CD4-positive, alpha-beta T cell treated with Interleukin-21 for 1 hour (primary cell): ENCODE measurements at regions not wholly inside any gene's neighbourhood (a gene's known extent, or its start where the extent isn't known, plus 50 kb on each side); places are given as distances from the start of the nearest gene placed in this dataset.
"Not testable (repeated sequence)": the region's sequence is repeated elsewhere in the genome, so short reads cannot be mapped to it uniquely, and the experiment has no call there.

Experiments
- DNase-seq: peaks from one replicate; pipeline ENCODE4 v3.0.0-alpha.2; 2020

DNA sequence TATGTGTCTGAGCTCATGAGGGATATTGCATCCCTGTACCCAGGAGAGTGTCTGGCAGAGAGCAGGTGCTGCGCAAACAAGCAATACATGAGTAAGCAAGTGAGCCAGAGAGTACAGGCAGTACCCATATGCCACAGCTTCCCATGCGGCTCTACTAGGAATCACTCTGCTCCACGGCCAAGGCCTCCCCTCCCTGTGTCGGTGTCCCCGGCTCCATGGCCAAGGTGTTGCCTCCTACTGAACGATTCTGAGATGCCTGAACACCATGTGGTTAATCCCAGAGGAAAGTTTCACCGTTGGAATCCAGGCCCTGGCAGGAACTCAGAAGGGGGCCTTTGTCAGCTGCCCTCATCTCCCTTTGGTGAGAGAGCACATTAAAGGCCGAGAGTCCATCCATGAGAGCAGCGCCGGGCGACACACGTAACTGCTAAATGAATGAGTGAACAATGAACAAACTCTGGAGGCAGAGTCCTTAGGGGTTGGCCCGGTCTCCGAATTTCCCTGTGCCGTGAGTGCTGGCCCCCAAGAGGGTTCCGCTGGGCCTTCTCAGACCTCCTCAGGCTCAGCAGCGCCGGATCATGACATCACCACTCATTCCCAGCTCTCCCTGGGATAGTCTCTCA lies 136.0 kb upstream of the FAM20C start:
- DNase-seq: no peak

GRCh38 chr7:57071-57470 lies 135.3 kb upstream of the FAM20C start:
- DNase-seq: no peak

- DNase-seq: no peak
Observed at GRCh38 chr7:57482-58255, 134.7 kb upstream of the FAM20C start.

GRCh38 chr7:58316-58715 lies 134.1 kb upstream of the FAM20C start:
- DNase-seq: no peak

DNA sequence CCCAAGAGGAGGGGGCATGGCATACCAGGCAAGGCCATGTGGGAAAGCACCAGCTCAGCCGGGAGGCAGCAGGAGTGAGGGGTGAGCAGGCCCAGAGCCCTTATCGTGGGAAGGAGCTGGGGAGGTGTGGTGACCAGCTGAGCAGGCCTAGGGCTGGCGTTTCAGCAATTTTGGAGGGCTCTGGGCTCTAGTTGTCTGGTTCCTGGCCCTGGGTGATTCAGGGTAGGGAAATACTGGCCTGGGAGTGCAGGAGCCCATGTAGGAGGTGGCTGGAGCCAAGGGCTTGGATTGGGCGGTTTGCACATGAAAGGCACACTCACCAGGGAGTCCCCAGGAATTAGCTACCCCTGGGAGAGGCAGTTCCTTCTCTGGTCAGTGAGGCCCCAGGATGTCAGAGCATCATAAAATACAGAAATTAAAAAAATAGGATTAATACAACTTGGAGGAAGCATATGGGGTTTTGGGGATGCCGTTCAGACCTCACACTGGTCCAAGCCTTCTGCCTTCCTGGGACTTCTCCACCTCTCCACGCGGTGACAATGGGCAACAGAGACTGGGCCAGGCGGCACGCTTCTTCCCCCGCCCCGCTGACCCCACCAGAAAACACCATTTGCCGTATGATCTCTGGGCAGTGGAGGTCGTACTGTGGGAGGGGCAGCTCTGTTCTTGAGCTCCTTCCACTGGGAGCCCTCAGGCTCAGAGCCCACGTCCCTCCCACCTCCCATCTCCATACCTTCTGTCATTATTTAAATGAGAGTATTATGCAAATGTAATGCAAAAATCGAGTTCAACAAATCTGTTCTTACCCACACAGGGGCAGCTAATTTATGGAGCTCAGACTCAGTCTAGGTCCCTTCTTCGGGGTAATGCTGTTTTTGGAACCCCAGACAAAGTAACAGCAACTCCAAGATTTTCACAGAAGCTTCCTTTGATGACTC lies 133.0 kb upstream of the FAM20C start:
- no peak for DNase-seq

DNA sequence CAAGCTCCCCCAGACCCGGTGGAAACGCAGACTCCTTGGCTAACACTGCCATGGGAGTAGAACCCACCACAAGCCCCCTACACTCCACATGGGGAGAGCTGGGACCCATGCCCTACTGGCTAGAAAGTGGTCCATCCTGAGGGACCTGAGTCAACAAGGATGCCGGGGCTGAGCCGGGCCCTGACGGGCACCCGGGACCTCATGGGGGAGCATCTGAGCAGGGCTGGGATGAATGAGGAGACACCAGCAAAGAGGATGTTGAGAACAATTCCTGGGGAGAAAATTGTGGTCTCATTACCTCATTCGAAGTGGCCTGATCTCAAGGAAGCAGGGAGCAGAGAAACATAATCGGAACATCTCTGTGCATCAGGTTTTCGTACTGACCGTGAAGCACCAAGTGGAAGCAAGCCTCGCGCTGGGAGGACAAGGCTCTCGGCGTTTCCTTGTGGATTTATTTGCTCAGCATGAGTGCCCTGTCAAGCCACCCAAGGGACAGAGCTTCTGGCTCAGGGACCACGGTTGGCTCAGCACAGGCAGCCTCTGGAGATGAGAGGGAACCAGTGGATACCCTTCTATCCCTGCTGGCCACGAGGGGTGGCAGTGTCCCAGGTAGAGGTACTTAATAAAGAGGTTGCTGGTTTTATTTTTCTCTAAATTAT lies 132.2 kb upstream of the FAM20C start:
- no peak for DNase-seq

GRCh38 chr7:60706-61105 lies 131.7 kb upstream of the FAM20C start:
- DNase-seq: no peak

DNA sequence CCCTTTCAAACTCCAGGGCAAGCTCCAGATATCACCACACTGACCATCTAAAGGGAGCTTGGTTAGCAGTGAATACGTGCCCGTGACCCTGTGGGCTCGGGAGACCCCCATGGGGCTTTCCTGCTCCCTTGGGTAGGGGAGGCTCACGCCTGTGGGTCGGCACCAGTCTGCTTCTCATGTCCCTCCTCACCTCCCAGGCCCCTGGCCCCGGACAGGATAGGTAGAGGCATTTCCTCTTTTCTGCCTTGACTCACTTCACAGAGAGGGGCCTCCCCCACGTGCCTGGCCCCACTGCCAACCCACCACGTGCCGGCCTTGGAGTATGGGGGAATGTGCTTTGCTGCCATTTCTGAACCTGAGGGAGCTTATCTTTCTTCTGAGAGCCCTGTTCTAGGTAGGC lies 131.3 kb upstream of the FAM20C start:
- DNase-seq: no peak

DNA sequence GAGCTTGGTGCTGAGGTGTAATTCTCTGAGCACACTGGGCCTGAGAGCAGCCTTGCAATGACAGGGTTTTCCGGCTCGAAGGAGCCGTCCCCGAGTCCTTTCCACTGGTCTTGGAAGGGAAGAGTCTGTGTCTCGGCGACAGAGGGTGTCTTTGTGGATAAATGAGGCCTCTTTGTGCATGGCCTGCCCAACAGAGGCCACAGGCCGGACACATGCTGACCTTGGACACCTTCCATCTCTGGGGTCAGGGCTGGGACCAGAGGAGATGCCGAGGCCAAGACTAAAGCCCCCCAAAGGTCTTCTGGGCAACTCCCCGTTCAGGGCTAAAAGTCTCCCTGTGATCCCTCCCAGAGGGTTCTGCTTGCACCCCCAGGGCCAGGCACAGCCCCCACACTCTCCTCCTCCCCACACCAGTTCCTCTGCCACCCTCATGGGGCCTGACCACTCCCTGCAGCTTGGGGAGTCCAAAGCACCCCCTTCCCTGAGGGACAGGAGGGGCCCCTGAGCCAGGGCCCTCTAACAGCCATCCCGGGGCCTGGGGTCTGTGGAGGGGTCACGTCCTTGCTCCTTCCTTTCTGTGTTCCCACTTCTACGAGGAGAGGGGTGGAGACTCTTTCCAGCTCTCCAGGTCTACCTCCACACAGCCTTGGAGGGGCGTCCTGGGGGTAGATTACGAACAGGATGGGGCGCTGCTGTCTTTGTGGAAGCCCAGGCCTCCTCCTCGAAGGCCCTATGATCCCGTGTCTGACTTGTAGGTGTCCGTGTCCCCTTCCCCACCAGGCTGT lies 130.6 kb upstream of the FAM20C start:
- no peak for DNase-seq

- no peak for DNase-seq
Observed at GRCh38 chr7:62361-63116, 129.8 kb upstream of the FAM20C start.

- DNase-seq: no peak
Observed at GRCh38 chr7:63117-63480, 129.3 kb upstream of the FAM20C start.

- no peak for DNase-seq
Observed at GRCh38 chr7:63521-64021, 128.8 kb upstream of the FAM20C start.

DNA sequence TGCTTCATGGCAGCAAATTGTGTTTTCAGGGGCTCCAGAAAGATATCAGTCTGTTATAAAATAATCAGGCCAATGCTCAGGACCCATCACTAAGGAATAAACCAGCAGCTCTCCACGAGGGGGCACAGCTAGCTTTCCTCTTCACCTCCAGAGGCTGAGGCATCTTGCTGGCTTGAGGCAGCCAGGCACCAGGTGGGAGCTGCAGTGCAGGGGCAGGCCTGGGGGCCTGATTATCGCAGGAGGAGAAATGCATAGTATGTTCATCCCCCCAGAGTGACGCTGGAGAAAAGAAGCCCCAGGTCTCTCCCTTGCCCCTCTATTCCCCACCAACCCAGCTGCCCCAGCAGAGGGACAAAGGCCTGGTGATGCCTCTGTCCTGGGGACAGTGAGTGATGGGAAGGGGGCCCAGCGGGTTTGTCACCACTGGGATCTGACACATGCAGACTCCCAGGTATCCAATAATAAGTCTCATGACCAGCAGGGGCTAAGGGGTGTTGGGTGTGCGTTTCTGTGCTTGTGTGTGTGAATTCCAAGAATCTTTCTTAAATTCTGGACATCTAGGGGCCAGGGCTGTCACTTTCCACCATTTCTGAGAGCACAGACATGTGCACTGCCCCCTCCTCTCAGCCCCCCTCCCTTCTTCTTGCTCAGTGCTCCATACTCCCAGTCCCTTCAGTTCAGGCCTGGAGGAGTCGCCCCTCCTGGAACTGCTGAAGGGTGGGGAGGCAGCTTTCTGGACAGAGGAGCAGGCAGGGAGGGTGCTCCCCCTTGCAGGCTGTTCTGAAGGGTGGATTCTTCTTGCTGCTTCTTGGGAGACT lies 128.1 kb upstream of the FAM20C start:
- peak; percentile 1 for DNase-seq

GRCh38 chr7:64916-65341 lies 127.4 kb upstream of the FAM20C start:
- no peak for DNase-seq

- no peak for DNase-seq
Observed at GRCh38 chr7:65554-65953, 126.8 kb upstream of the FAM20C start.

GRCh38 chr7:66296-66695 lies 126.1 kb upstream of the FAM20C start:
- DNase-seq: no peak

- no peak for DNase-seq
Observed at GRCh38 chr7:66741-67140, 125.6 kb upstream of the FAM20C start.

DNA sequence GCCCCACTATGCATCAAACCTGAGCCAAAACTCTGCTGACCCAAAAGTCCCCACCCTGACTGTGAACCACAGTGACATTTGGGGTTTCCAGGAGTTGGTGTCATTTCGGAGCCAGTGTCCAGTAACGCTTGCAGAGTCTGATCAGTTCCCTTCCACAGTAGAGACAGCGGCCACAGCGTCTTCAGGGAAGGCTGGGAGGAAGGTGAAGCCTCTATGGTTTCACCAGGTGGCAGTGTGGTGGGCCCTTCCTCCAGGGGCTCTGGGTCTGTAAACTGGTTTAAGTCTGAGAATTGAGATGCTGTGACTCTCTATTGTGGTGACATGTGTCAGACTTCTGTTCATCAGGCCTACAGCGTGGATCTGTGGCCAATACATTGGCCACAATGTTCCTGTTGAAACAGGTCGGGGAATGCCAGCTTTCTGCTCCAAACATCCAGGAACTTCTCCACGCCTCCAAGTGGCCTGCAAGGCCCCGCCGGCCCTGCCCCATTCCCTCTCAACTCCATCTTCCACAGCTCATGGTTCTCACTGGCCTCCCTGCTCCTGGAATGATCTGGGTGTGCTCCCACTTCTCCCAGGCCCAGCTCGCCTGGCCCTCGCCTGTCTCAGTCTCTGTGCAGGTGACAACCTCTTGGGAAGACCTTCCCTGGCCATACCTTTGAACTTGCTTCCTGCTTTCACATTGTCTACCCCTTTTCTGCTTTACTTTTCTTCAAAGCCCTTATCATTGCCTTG lies 124.5 kb upstream of the FAM20C start:
- DNase-seq: no peak

- DNase-seq: no peak
Observed at GRCh38 chr7:68629-69028, 123.7 kb upstream of the FAM20C start.

GRCh38 chr7:69052-69451 lies 123.3 kb upstream of the FAM20C start:
- not testable (repeated sequence) for DNase-seq
